Lower leg skin (tissue), 4 donors: ENCODE measurements at regions not wholly inside any gene's neighbourhood (a gene's known extent, or its start where the extent isn't known, plus 50 kb on each side); places are given as distances from the start of the nearest gene placed in this dataset.

ENCODE experiments used
- DNase-seq, 2 donors: peaks; one replicate each; pipeline ENCODE4 v3.0.0-alpha.2; 2019; ENCODE audit warnings: low spot score in 2 of 2
- H3K4me3 ChIP-seq: fragments of 200-600 bp; sonication (generic); 2 replicates; pipeline ENCODE4 v1.5.1; 2017; ENCODE audit warnings: mild to moderate bottlenecking, low read depth; ENCODE audit not compliant: poor library complexity, severe bottlenecking
- CTCF ChIP-seq, 3 donors: fragments of 450-650 bp; IDR thresholded peaks; one replicate each; pipeline ENCODE4 v1.5.1; 2016; ENCODE audit warnings: antibody characterized with exemption in 3 of 3, mild to moderate bottlenecking in 3 of 3, moderate library complexity in 2 of 3
- POLR2A ChIP-seq, 2 donors: fragments of 450-650 bp; IDR thresholded peaks; one replicate each; pipeline ENCODE4 v1.6.1; 2016 to 2017; ENCODE audit warnings: antibody characterized with exemption in 2 of 2, mild to moderate bottlenecking in 1 of 2, moderate library complexity in 1 of 2
- WGBS, 2 donors: methylation state at CpG; one replicate each; pipeline ENCODE4 v1.1.5; 2018; 5-methylcytosine and 5-hydroxymethylcytosine counted together
- intact Hi-C: fragments of 100-400 bp; cut with DNase I; formaldehyde crosslinking; loops from one replicate; pipeline ENCODE4 v1.15.0; 2023; ENCODE audit warnings: low total_unique reads

GRCh38 chr7:11960621-11961020 is 128.6 kb upstream of the THSD7A start:
- TF ChIP-seq CTCF (IDR thresholded peaks at IDR 0.05) (no peak), POLR2A (IDR thresholded peaks at IDR 0.05) (no peak)
- intact Hi-C loops: no loop called here
- no peak for DNase-seq
- no peak overlapping the region for H3K4me3 ChIP-seq

- intact Hi-C loops: no loop called here
- no peak for TF ChIP-seq CTCF (IDR thresholded peaks at IDR 0.05)
- no peak overlapping the region for H3K4me3 ChIP-seq
- WGBS, 2 donors: 66 to 74% methylated on average over 1 of the region's 1 CpG
- no peak for DNase-seq
Observed at GRCh38 chr7:11969643-11970042, 137.6 kb upstream of the THSD7A start.

- no peak overlapping the region for H3K4me3 ChIP-seq
- TF ChIP-seq POLR2A (IDR thresholded peaks at IDR 0.05): no peak
- no peak for TF ChIP-seq CTCF (IDR thresholded peaks at IDR 0.05)
- 34 to 61% methylated on average over 3 of the region's 3 CpGs for WGBS, 2 donors
- DNase-seq: no peak
- intact Hi-C loops: no loop called here
Observed at GRCh38 chr7:11970132-11970531, 138.1 kb upstream of the THSD7A start.

GRCh38 chr7:11985376-11985775 is 153.4 kb upstream of the THSD7A start:
- H3K4me3 ChIP-seq: no peak overlapping the region
- intact Hi-C loops: no loop called here
- no peak for TF ChIP-seq CTCF (IDR thresholded peaks at IDR 0.05)
- no peak for TF ChIP-seq POLR2A (IDR thresholded peaks at IDR 0.05)
- no peak for DNase-seq

GRCh38 chr7:11985971-11986370 is 154.0 kb upstream of the THSD7A start:
- no peak for DNase-seq
- intact Hi-C loops: no loop called here

More at GRCh38 chr7:11985971-11986370, 154.0 kb upstream of the THSD7A start:
- WGBS, 2 donors: 70 to 89% methylated on average over 3 of the region's 3 CpGs
- TF ChIP-seq POLR2A (IDR thresholded peaks at IDR 0.05) (no peak), CTCF (IDR thresholded peaks at IDR 0.05) (no peak)
- no peak overlapping the region for H3K4me3 ChIP-seq
